Adrenal gland (tissue), 5 donors: ENCODE measurements at regions not wholly inside any gene's neighbourhood (a gene's known extent, or its start where the extent isn't known, plus 50 kb on each side); places are given as distances from the start of the nearest gene placed in this dataset.

ENCODE experiments used
- CTCF ChIP-seq, 6 experiments: fragments of 450-650 bp in 4 of 6; fragments of 200-600 bp in 2 of 6; sonication (generic) in 1 of 6; IDR thresholded peaks; 1 replicate in 5 of 6; 2 replicates in 1 of 6; pipeline versions ENCODE4 v1.5.1 to v1.8.0; 2016 to 2021; ENCODE audit warnings: antibody characterized with exemption in 6 of 6, mild to moderate bottlenecking in 2 of 6, moderate library complexity in 1 of 6
- POLR2A ChIP-seq, 2 donors: fragments of 450-650 bp; IDR thresholded peaks; one replicate each; pipeline ENCODE4 v1.6.1; 2017; ENCODE audit warnings: antibody characterized with exemption in 2 of 2, mild to moderate bottlenecking in 2 of 2, moderate library complexity in 1 of 2
- donor health status: DM: no; HTN: no; CAD: no.

- TF ChIP-seq CTCF (IDR thresholded peaks at IDR 0.05) (no peak), POLR2A (IDR thresholded peaks at IDR 0.05) (no peak)
Measured at GRCh38 chr13:67867206-67867605, 637.1 kb upstream of the PCDH9 start.
